K562 (cell line): ENCODE measurements at regions not wholly inside any gene's neighbourhood (a gene's known extent, or its start where the extent isn't known, plus 50 kb on each side); places are given as distances from the start of the nearest gene placed in this dataset.
A peak's percentile ranks its signal among the peaks of the same experiment; 100 is the strongest.

ENCODE experiments used
- ATAC-seq: fragments of 200-7000 bp; cut with Tn5 transposase; 3 replicates; pipeline ENCODE4 v1.9.1; 2020; ENCODE audit warnings: moderate library complexity
- BruUV-seq: library from RNA; stranded (reverse); fragments of 400-500 nt; replicated peaks from 2 replicates; lab custom pipeline; 2021; lab: Mats Ljungman, UMichigan
- CTCF ChIA-PET: fragments of 300-600 bp; formaldehyde crosslinking; extraction: SDS; loops from one replicate; lab custom pipeline; 2021; ENCODE audit warnings: low intra/inter-chr PET ratio; lab: Yijun Ruan, JAX
- POLR2A ChIA-PET: fragments of 300-600, 350-650 bp; sonication (Branson Sonifier 250); formaldehyde crosslinking; extraction: SDS; loops from one replicate; lab custom pipeline; 2021; ENCODE audit warnings: antibody characterized with exemption, inconsistent platforms; lab: Yijun Ruan, JAX
- DNase-seq, 4 experiments: peaks; one replicate each; pipeline versions ENCODE4 v3.0.0 to v3.0.0-alpha.2; 2011 to 2018; ENCODE audit warnings: low spot score in 3 of 4, mixed read lengths in 3 of 4; ENCODE audit errors: extremely low read depth in 1 of 4
- FAIRE-seq: peaks from 2 replicates; lab custom pipeline; 2011; peaks lifted over from hg19 to GRCh38; lab: Jason Lieb, UNC
- H2AFZ ChIP-seq: 2 replicates; pipeline ENCODE4 v1.6.0; 2011; ENCODE audit warnings: low read depth, low read length, control low read depth, inconsistent platforms
- H3K27ac ChIP-seq: fragments of 200-600 bp; 3 replicates; pipeline ENCODE4 v1.8.0; 2011; ENCODE audit warnings: low read depth, mild to moderate bottlenecking, control low read depth, inconsistent platforms, low read length, moderate library complexity, mixed read lengths; ENCODE audit errors: extremely low read depth
- H3K27me3 ChIP-seq, 2 experiments: fragments of 300-600 bp in 1 of 2; 2 replicates in 1 of 2; 3 replicates in 1 of 2; pipeline versions ENCODE4 v1.6.0 to v1.8.0; 2011; ENCODE audit warnings: inconsistent platforms in 2 of 2, low read length in 2 of 2, mild to moderate bottlenecking in 1 of 2, mixed read lengths in 1 of 2, moderate library complexity in 1 of 2; ENCODE audit not compliant: control insufficient read depth in 2 of 2, insufficient read depth in 2 of 2
- H3K36me3 ChIP-seq: fragments of 300-600 bp; 3 replicates; pipeline ENCODE4 v1.8.0; 2011; ENCODE audit warnings: mild to moderate bottlenecking, low read length, inconsistent platforms; ENCODE audit not compliant: control insufficient read depth, insufficient read depth
- H3K4me1 ChIP-seq, 2 experiments: fragments of 200-600 bp in 1 of 2; replicated peaks in 1 of 2; 2 replicates in 1 of 2; 3 replicates in 1 of 2; pipeline versions ENCODE4 v1.5.1 to v1.8.0; 2011; ENCODE audit warnings: inconsistent platforms in 2 of 2, low read length in 2 of 2, mild to moderate bottlenecking in 1 of 2, mixed read lengths in 1 of 2, moderate library complexity in 1 of 2; ENCODE audit not compliant: control insufficient read depth in 2 of 2, insufficient read depth in 2 of 2
- H3K4me2 ChIP-seq: 2 replicates; pipeline ENCODE4 v1.6.1; 2011; ENCODE audit warnings: low read length, control low read depth, inconsistent platforms, mixed read lengths; ENCODE audit not compliant: insufficient read depth
- H3K4me3 ChIP-seq: fragments of 200-600 bp; sonication (generic), shearing (Covaris generic); 2 replicates; pipeline ENCODE4 v1.5.1; 2016; ENCODE audit warnings: control low read depth, inconsistent platforms
- H3K79me2 ChIP-seq: fragments of 200-600 bp; 3 replicates; pipeline ENCODE4 v1.8.0; 2011; ENCODE audit warnings: low read length, inconsistent platforms; ENCODE audit not compliant: control insufficient read depth, insufficient read depth
- H3K9ac ChIP-seq, 2 experiments: 2 replicates each; pipeline versions ENCODE4 v1.6.0 to v1.6.1; 2011; ENCODE audit warnings: low read depth in 2 of 2, low read length in 2 of 2, control low read depth in 1 of 2, inconsistent platforms in 1 of 2, mild to moderate bottlenecking in 1 of 2, mixed read lengths in 1 of 2; ENCODE audit not compliant: insufficient read depth in 1 of 2
- H3K9me1 ChIP-seq: one replicate; pipeline ENCODE4 v1.6.0; 2011; ENCODE audit warnings: inconsistent platforms, mild to moderate bottlenecking, low read length, moderate library complexity; ENCODE audit not compliant: control insufficient read depth, insufficient read depth
- H3K9me3 ChIP-seq: replicated peaks from 2 replicates; pipeline ENCODE4 v1.5.1; 2011; ENCODE audit warnings: low read depth, low read length, inconsistent platforms; ENCODE audit not compliant: control insufficient read depth, insufficient read depth
- H4K20me1 ChIP-seq: replicated peaks from 2 replicates; pipeline ENCODE4 v1.6.1; 2011; ENCODE audit warnings: low read length, inconsistent platforms, mixed read lengths; ENCODE audit not compliant: control insufficient read depth, insufficient read depth
- CTBP1 ChIP-seq: fragments of 450-650 bp; IDR thresholded peaks from 2 replicates; pipeline ENCODE4 v1.6.1; 2016; ENCODE audit warnings: borderline replicate concordance
- CTCF ChIP-seq, 3 experiments: IDR thresholded peaks in 2 of 3; conservative IDR thresholded peaks in 1 of 3; 2 replicates each; pipeline ENCODE4 v1.5.1; 2011 to 2012; ENCODE audit warnings: low read length in 3 of 3, mild to moderate bottlenecking in 3 of 3, control low read depth in 2 of 3, improper control_type of control experiment in 1 of 3, inconsistent platforms in 1 of 3, low read depth in 1 of 3, mixed read lengths in 1 of 3, moderate library complexity in 1 of 3; ENCODE audit not compliant: insufficient read depth in 2 of 3
- PHB2 ChIP-seq: fragments of 450-650 bp; IDR thresholded peaks from 2 replicates; pipeline ENCODE4 v1.6.1; 2017; ENCODE audit warnings: low read depth
- RAD21 ChIP-seq, 2 experiments: fragments of 250-450 bp in 1 of 2; fragments of 450-650 bp in 1 of 2; sonication (Bioruptor Pico) in 1 of 2; formaldehyde crosslinking in 1 of 2; IDR thresholded peaks in 1 of 2; conservative IDR thresholded peaks in 1 of 2; 2 replicates each; pipeline versions ENCODE4 v1.4.0 to v1.8.0; 2020 to 2022; ENCODE audit warnings: mild to moderate bottlenecking in 2 of 2, moderate library complexity in 1 of 2
- REST ChIP-seq, 2 experiments: fragments of 450-650 bp; formaldehyde crosslinking in 1 of 2; IDR thresholded peaks; 2 replicates each; pipeline versions ENCODE4 v1.4.0 to v1.6.1; 2014 to 2020; ENCODE audit warnings: mild to moderate bottlenecking in 2 of 2, borderline replicate concordance in 1 of 2, low read depth in 1 of 2
- SMC3 ChIP-seq: conservative IDR thresholded peaks from 2 replicates; pipeline ENCODE4 v1.6.1; 2011; ENCODE audit warnings: low read depth, low read length, improper control_type of control experiment; ENCODE audit not compliant: insufficient read depth
- SNAPC5 ChIP-seq: fragments of 250-450 bp; sonication (Bioruptor Pico); IDR thresholded peaks from 2 replicates; pipeline ENCODE4 v1.8.0; 2021; ENCODE audit warnings: moderate library complexity, mild to moderate bottlenecking, inconsistent platforms
- SNRNP70 ChIP-seq: fragments of 200-400 bp; formaldehyde crosslinking; optimal IDR thresholded peaks from 2 replicates; pipeline ENCODE3; 2017; ENCODE audit warnings: low read depth, low read length
- WGBS: fragments of 100-300 bp; shearing (Covaris generic); methylation state at CpG from one replicate; pipeline ENCODE4 v1.1.6; 2016; ENCODE audit warnings: low coverage, mixed read lengths; ENCODE audit not compliant: insufficient coverage; ENCODE audit errors: missing lambda C conversion rate; 5-methylcytosine and 5-hydroxymethylcytosine counted together
- in situ Hi-C: fragments of 300-500 bp; cut with MboI; formaldehyde crosslinking; loops from 4 replicates; pipeline ENCODE4 v1.15.0; 2018; ENCODE audit warnings: inconsistent platforms, mixed read lengths
- intact Hi-C: fragments of 100-400 bp; cut with micrococcal nuclease; formaldehyde crosslinking; loops from 2 replicates; pipeline ENCODE4 v1.14.2; 2022

- intact Hi-C loops, result loop anchor here (1.0 kb wide), 1 partner anchor 648 kb away; no protein-coding TSS in a partner anchor
- FAIRE-seq, result no peak
- Histone ChIP-seq H3K9me3 (no peaks in the 10 kb centered on the region), H3K36me3 (no peaks in the 10 kb centered on the region), H3K9ac (no peak overlapping the region), H3K27ac (no peak overlapping the region), H3K79me2 (no peaks in the 10 kb centered on the region), H4K20me1 (no peaks in the 10 kb centered on the region), H3K4me2 (no peak overlapping the region), H3K4me3 (no peak overlapping the region), H3K27me3 (no peaks in the 10 kb centered on the region), H3K4me1 (no peaks in the 10 kb centered on the region), H3K9me1 (no peaks in the 10 kb centered on the region), H2AFZ (0 out of 2 replicates have a peak overlapping the region, but pooled peaks have one; percentile 3)
- in situ Hi-C loops, result no loop called here
- WGBS, result 3% methylated on average over 2 of the region's 2 CpGs
- DNase-seq, result peak in 2 of 4 experiments; percentile 9 to 32
- no TSS peak for BruUV-seq
- ChIA-PET POLR2A (interaction anchor here (1.1 kb wide), 1 partner anchor 833 kb away, joined by 5 read pairs; no protein-coding TSS in a partner anchor), CTCF (interaction anchor here (0.6 to 0.8 kb wide), 2 partner anchors 646 to 794 kb away, joined by 3 read pairs; no protein-coding TSS in a partner anchor)
- ATAC-seq, result peak; percentile 87
- TF ChIP-seq RAD21 (CRISPR knock-in tag; conservative IDR thresholded peaks at IDR 0.05 in 1 of 2, IDR thresholded peaks at IDR 0.05 in 1 of 2) (peak; percentile 43 to 72), CTBP1 (no peak), CTCF (IDR thresholded peaks at IDR 0.05 in 2 of 3, conservative IDR thresholded peaks at IDR 0.05 in 1 of 3; ENCODE audit: insufficient read depth in 2 of 3, low read depth in 1 of 3, low read length in 3 of 3) (peak; percentile 50 to 71 (median 56)), SNRNP70 (no peak), SMC3 (peak; percentile 36; the same call in 1 of the 2 replicates), PHB2 (no peak), REST (IDR thresholded peaks at IDR 0.05; ENCODE audit: borderline replicate concordance) (peak; percentile 55; the same call in 1 of the 2 replicates), REST (CRISPR knock-in tag; IDR thresholded peaks at IDR 0.05; ENCODE audit: low read depth) (no peak), SNAPC5 (no peak)
These were observed 312.8 kb upstream of the FANCL start for GRCh38 chr2:58553937-58554336.
